ENCODE measurements at regions not wholly inside any gene's neighbourhood (a gene's known extent, or its start where the extent isn't known, plus 50 kb on each side); places are given as distances from the start of the nearest gene placed in this dataset.

GRCh38 chrY:7437086-7437485 lies 525.5 kb upstream of the AMELY start:
- H3K27me3 ChIP-seq (replicated peaks; ENCODE audit: insufficient read depth): no peaks in the 10 kb centered on the region
- TF ChIP-seq, protein P1, sequence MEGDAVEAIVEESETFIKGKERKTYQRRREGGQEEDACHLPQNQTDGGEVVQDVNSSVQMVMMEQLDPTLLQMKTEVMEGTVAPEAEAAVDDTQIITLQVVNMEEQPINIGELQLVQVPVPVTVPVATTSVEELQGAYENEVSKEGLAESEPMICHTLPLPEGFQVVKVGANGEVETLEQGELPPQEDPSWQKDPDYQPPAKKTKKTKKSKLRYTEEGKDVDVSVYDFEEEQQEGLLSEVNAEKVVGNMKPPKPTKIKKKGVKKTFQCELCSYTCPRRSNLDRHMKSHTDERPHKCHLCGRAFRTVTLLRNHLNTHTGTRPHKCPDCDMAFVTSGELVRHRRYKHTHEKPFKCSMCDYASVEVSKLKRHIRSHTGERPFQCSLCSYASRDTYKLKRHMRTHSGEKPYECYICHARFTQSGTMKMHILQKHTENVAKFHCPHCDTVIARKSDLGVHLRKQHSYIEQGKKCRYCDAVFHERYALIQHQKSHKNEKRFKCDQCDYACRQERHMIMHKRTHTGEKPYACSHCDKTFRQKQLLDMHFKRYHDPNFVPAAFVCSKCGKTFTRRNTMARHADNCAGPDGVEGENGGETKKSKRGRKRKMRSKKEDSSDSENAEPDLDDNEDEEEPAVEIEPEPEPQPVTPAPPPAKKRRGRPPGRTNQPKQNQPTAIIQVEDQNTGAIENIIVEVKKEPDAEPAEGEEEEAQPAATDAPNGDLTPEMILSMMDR (IDR thresholded peaks at IDR 0.05): no peak
- H3K36me3 ChIP-seq: no peaks in the 10 kb centered on the region
- H3K4me1 ChIP-seq (ENCODE audit: control insufficient read depth in 1 of 2, low read depth in 2 of 2): no peaks in the 10 kb centered on the region
- H3K27ac ChIP-seq: no peak overlapping the region
- H3K9me3 ChIP-seq: no peaks in the 10 kb centered on the region
- DNase-seq (ENCODE audit: low spot score): no peak
- ATAC-seq (ENCODE audit: insufficient number of reproducible peaks, low FRiP score, low read depth): no peak
- H3K4me3 ChIP-seq: no peak overlapping the region

DNA sequence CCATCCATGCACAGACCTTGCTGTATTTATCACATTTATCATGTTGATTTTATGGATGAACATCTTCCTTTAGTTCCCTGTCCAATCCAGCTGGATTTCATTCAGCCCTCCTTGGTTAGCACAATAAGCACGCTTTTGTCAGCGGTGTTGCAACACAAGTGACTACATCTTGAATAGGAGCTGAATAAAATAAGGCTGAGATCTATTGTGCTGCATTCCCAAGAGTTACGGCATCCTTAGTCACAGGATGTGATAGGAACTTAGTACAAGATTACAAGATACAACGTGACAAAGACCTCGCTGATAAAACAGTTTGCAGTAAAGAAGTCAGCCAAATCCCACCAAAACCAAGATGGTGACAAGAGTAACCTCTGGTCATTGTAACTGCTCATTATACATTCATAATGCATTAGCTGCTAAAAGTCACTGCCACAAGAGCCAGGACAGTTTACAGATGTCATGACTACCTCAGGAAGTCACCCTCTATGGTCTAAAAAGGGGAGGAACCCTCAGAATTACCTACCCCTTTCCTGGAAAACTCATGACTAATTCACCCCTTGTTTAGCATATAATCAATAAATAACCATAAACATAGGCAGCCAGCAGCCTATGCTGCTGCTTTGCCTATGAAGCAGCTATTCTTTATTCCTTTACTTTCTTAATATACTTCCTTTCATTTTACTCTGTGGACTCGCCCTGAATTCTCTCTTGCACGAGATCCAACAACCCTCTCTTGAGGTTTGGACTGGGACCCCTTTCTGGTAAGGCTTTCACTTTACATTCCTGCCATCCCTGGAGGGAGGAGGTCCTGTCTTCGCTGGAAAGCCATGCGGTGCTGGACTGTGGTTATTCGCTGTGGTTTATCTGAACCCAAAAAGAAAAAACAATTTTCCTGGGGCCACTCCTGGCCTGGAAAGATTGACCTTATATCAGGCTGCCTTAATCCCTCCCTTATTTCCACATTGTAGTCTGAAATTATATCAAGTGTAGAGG lies 522.6 kb upstream of the AMELY start:
- Histone ChIP-seq H3K27me3 (replicated peaks; ENCODE audit: insufficient read depth) (no peaks in the 10 kb centered on the region), H3K4me1 (ENCODE audit: control insufficient read depth in 1 of 2, low read depth in 2 of 2) (no peaks in the 10 kb centered on the region), H3K9me3 (no peaks in the 10 kb centered on the region), H3K4me3 (no peak overlapping the region), H3K27ac (no peak overlapping the region), H3K36me3 (no peaks in the 10 kb centered on the region)
- DNase-seq (ENCODE audit: low spot score) (no peak), ATAC-seq (ENCODE audit: insufficient number of reproducible peaks, low FRiP score, low read depth) (no peak)
- TF ChIP-seq, protein P1 (IDR thresholded peaks at IDR 0.05): no peak

GRCh38 chrY:7419165-7419564 lies 507.6 kb upstream of the AMELY start:
- Histone ChIP-seq H3K36me3 (no peaks in the 10 kb centered on the region), H3K4me3 (no peak overlapping the region), H3K9me3 (no peaks in the 10 kb centered on the region), H3K4me1 (ENCODE audit: control insufficient read depth in 1 of 2, low read depth in 2 of 2) (no peaks in the 10 kb centered on the region), H3K27me3 (replicated peaks; ENCODE audit: insufficient read depth) (no peaks in the 10 kb centered on the region), H3K27ac (no peak overlapping the region)
- TF ChIP-seq, protein P1 (IDR thresholded peaks at IDR 0.05): no peak
- DNase-seq (ENCODE audit: low spot score) (no peak), ATAC-seq (ENCODE audit: insufficient number of reproducible peaks, low FRiP score, low read depth) (no peak)

- no peak for ATAC-seq (ENCODE audit: insufficient number of reproducible peaks, low FRiP score, low read depth)
- H3K4me1 ChIP-seq (ENCODE audit: control insufficient read depth in 1 of 2, low read depth in 2 of 2): no peaks in the 10 kb centered on the region
- TF ChIP-seq, protein P1 (IDR thresholded peaks at IDR 0.05): no peak
These were observed 506.4 kb upstream of the AMELY start for GRCh38 chrY:7417946-7418345.

GRCh38 chrY:7416406-7416805 lies 504.9 kb upstream of the AMELY start:
- Histone ChIP-seq H3K27ac (no peak overlapping the region), H3K9me3 (no peaks in the 10 kb centered on the region), H3K36me3 (no peaks in the 10 kb centered on the region), H3K4me3 (no peak overlapping the region), H3K4me1 (ENCODE audit: control insufficient read depth in 1 of 2, low read depth in 2 of 2) (no peaks in the 10 kb centered on the region), H3K27me3 (replicated peaks; ENCODE audit: insufficient read depth) (no peaks in the 10 kb centered on the region)
- DNase-seq (ENCODE audit: low spot score) (no peak), ATAC-seq (ENCODE audit: insufficient number of reproducible peaks, low FRiP score, low read depth) (no peak)
- TF ChIP-seq, protein P1 (IDR thresholded peaks at IDR 0.05): no peak

More at GRCh38 chrY:7417946-7418345, 506.4 kb upstream of the AMELY start:
- Histone ChIP-seq H3K4me3 (no peak overlapping the region), H3K9me3 (no peaks in the 10 kb centered on the region), H3K27ac (no peak overlapping the region), H3K27me3 (replicated peaks; ENCODE audit: insufficient read depth) (no peaks in the 10 kb centered on the region), H3K36me3 (no peaks in the 10 kb centered on the region)
- DNase-seq (ENCODE audit: low spot score): no peak
